A673 (cell line): ENCODE measurements at regions not wholly inside any gene's neighbourhood (a gene's known extent, or its start where the extent isn't known, plus 50 kb on each side); places are given as distances from the start of the nearest gene placed in this dataset.
"Not testable (repeated sequence)": the region's sequence is repeated elsewhere in the genome, so short reads cannot be mapped to it uniquely, and the experiment has no call there.

Source experiments
- BruUV-seq: library from RNA; stranded (reverse); fragments of 400-500 nt; replicated peaks from 2 replicates; lab custom pipeline; 2021; lab: Mats Ljungman, UMichigan
- CTCF ChIA-PET: fragments of 300-600 bp; sonication (Branson Sonifier 250); formaldehyde crosslinking; loops from one replicate; lab custom pipeline; 2022; ENCODE audit warnings: antibody characterized with exemption; lab: Charles Lee
- POLR2A ChIA-PET: fragments of 300-600 bp; sonication (Branson Sonifier 250); formaldehyde crosslinking; loops from one replicate; lab custom pipeline; 2022; ENCODE audit warnings: antibody characterized with exemption; ENCODE audit not compliant: low non-redundant PET; lab: Charles Lee
- DNase-seq: peaks from one replicate; pipeline ENCODE4 v3.0.0-alpha.2; 2015; ENCODE audit warnings: low spot score
- H3K27ac ChIP-seq: fragments of 200-600 bp; sonication (generic); 2 replicates; pipeline ENCODE4 v1.5.1; 2016; ENCODE audit warnings: mixed run types, low read depth, mild to moderate bottlenecking, mixed read lengths, antibody characterized with exemption, low read length; ENCODE audit not compliant: poor library complexity, severe bottlenecking
- H3K27me3 ChIP-seq: fragments of 200-600 bp; sonication (generic); replicated peaks from 2 replicates; pipeline ENCODE4 v1.6.1; 2017; ENCODE audit warnings: mixed run types, low read depth, mild to moderate bottlenecking, mixed read lengths, antibody characterized with exemption, low read length; ENCODE audit not compliant: insufficient read depth, poor library complexity
- H3K36me3 ChIP-seq: fragments of 200-600 bp; sonication (generic); 2 replicates; pipeline ENCODE4 v1.6.1; 2016; ENCODE audit warnings: mixed run types, mild to moderate bottlenecking, mixed read lengths, antibody characterized with exemption, low read length; ENCODE audit not compliant: insufficient read depth, poor library complexity, severe bottlenecking
- H3K4me1 ChIP-seq: fragments of 200-600 bp; sonication (generic); 2 replicates; pipeline ENCODE4 v1.6.1; 2017; ENCODE audit warnings: mixed run types, mild to moderate bottlenecking, mixed read lengths, antibody characterized with exemption, low read length; ENCODE audit not compliant: insufficient read depth, poor library complexity, severe bottlenecking
- H3K4me3 ChIP-seq: fragments of 200-600 bp; sonication (generic); 2 replicates; pipeline ENCODE4 v1.5.1; 2016; ENCODE audit warnings: low read depth, mixed run types, mild to moderate bottlenecking, mixed read lengths, low read length; ENCODE audit not compliant: poor library complexity, severe bottlenecking
- H3K9me3 ChIP-seq: fragments of 200-600 bp; sonication (generic); 2 replicates; pipeline ENCODE4 v1.6.1; 2016; ENCODE audit warnings: mixed run types, low read depth, mild to moderate bottlenecking, mixed read lengths, antibody characterized with exemption, low read length; ENCODE audit not compliant: poor library complexity, severe bottlenecking
- CTCF ChIP-seq: fragments of 300-800, 200-600 bp; sonication (generic); conservative IDR thresholded peaks from 2 replicates; pipeline ENCODE4 v1.5.1; 2017; ENCODE audit warnings: low read depth, mild to moderate bottlenecking, antibody characterized with exemption, low read length, moderate library complexity, mixed read lengths
- EZH2 ChIP-seq: fragments of 200-600 bp; sonication (generic); IDR thresholded peaks from 2 replicates; pipeline ENCODE4 v1.6.1; 2017; ENCODE audit warnings: borderline replicate concordance, low read depth, mild to moderate bottlenecking, mixed read lengths, antibody characterized with exemption, low read length; ENCODE audit not compliant: poor library complexity, severe bottlenecking
- intact Hi-C: fragments of 100-400 bp; cut with micrococcal nuclease; formaldehyde crosslinking; loops from one replicate; pipeline ENCODE4 v1.10.0; 2022; ENCODE audit not compliant: unreplicated experiment

- no peak overlapping the region for H3K27ac ChIP-seq
- TF ChIP-seq EZH2, result no peak
- TF ChIP-seq CTCF, result no peak
- H3K9me3 ChIP-seq, result peaks cover 11% of the 10 kb centered on the region
- DNase-seq, result no peak
- H3K36me3 ChIP-seq, result no peaks in the 10 kb centered on the region
- ChIA-PET CTCF (no interaction called here), POLR2A (no interaction called here)
- no peaks in the 10 kb centered on the region for H3K4me1 ChIP-seq
- no TSS peak for BruUV-seq
- intact Hi-C loops, result no loop called here
- no peak overlapping the region for H3K4me3 ChIP-seq
- no peaks in the 10 kb centered on the region for H3K27me3 ChIP-seq
Measured at GRCh38 chr5:4613440-4613839, 526.7 kb upstream of the ADAMTS16 start.

DNA sequence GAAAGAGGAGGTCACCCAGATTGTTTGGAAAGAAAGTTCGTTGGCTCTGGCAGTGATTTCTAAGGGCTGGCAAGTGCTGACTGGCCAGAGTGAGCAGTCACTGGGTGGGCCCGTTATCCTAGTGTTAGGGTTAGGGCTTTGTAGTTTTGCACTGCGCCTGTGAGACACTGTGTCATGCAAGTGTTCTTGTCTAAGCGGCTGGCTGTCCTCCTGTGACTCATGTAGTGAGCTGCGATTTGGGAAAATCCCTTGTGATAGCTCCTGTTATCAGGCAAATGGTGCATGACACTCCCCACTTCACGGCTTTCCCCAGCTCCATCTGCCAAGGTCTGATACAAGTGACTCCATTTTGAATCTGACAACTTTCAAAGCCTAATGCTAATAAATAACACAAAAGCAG is 526.0 kb upstream of the ADAMTS16 start:
- Histone ChIP-seq H3K9me3 (peaks cover 11% of the 10 kb centered on the region), H3K4me3 (no peak overlapping the region), H3K27me3 (no peaks in the 10 kb centered on the region), H3K36me3 (no peaks in the 10 kb centered on the region), H3K4me1 (no peaks in the 10 kb centered on the region), H3K27ac (no peak overlapping the region)
- TF ChIP-seq CTCF (no peak), EZH2 (no peak)
- CTCF ChIA-PET, result no interaction called here
- DNase-seq, result no peak
- BruUV-seq, result no TSS peak
- intact Hi-C loops, result no loop called here
- POLR2A ChIA-PET, result no interaction called here

- CTCF ChIA-PET, H3K4me3 ChIP-seq, POLR2A ChIA-PET: not testable (repeated sequence)
Measured at GRCh38 chr5:4615369-4615768, 524.8 kb upstream of the ADAMTS16 start.

DNA sequence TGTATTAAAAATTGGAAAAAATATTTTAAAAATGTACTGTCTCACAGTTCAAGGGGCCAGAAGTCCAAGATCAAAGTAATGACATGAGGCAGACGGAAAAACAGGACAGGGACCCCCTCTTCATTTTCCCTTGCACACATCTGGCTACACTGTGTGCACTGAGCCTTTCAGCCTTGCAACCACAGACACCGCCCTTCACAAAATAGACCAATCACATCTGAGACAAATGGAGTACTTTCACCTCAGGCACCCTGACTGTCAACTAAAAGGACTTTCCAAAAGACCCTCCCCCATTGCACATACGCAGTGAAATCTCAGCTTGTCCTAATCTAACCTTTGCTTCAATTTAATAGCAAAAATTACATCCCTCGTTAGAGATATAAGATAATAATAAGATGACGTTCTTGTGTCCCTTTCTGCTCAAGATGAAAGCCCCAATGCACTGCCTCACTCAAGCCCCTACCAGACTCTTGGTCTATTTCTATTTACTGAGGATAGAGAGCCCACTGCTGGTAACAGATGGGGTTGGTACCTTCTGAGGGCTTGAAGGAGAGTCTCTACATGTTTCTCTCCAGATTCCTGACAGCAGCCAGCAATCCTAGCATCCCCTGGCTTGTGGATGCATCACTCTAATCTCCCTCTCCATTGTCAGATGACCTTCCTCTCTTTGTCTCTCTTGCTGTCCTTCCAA is 514.8 kb upstream of the ADAMTS16 start:
- intact Hi-C loops, result no loop called here
- Histone ChIP-seq H3K27me3 (no peaks in the 10 kb centered on the region), H3K4me3 (no peak overlapping the region), H3K4me1 (no peaks in the 10 kb centered on the region), H3K9me3 (no peaks in the 10 kb centered on the region), H3K36me3 (no peaks in the 10 kb centered on the region), H3K27ac (no peak overlapping the region)
- no peak for TF ChIP-seq CTCF
- TF ChIP-seq EZH2, result no peak
- ChIA-PET POLR2A (no interaction called here), CTCF (no interaction called here)
- no TSS peak for BruUV-seq
- DNase-seq, result no peak

More at GRCh38 chr5:4615369-4615768, 524.8 kb upstream of the ADAMTS16 start:
- intact Hi-C loops, H3K36me3 ChIP-seq, BruUV-seq, H3K27ac ChIP-seq, DNase-seq, H3K27me3 ChIP-seq, H3K4me1 ChIP-seq: not testable (repeated sequence)
- H3K9me3 ChIP-seq, result peaks cover 11% of the 10 kb centered on the region
